HEK293 (cell line): ENCODE measurements at regions not wholly inside any gene's neighbourhood (a gene's known extent, or its start where the extent isn't known, plus 50 kb on each side); places are given as distances from the start of the nearest gene placed in this dataset.

Experiments
- CTCF ChIA-PET: fragments of 350-600 bp; formaldehyde crosslinking; extraction: SDS; loops from one replicate; lab custom pipeline; 2021; ENCODE audit warnings: antibody characterized with exemption; lab: Yijun Ruan, JAX
- POLR2A ChIA-PET: fragments of 300-600 bp; formaldehyde crosslinking; extraction: SDS; loops from one replicate; lab custom pipeline; 2020; ENCODE audit warnings: antibody characterized with exemption, inconsistent platforms; lab: Yijun Ruan, JAX
- H3K27ac ChIP-seq: fragments of 200-500 bp; sonication (Bioruptor generic); 2 replicates; pipeline ENCODE4 v1.5.1; 2014; ENCODE audit warnings: low read depth, low read length, control low read depth, inconsistent platforms; ENCODE audit errors: extremely low read depth
- H3K36me3 ChIP-seq, 2 experiments: fragments of 200-500 bp in 1 of 2; sonication (Bioruptor generic) in 1 of 2; 1 replicate in 1 of 2; 2 replicates in 1 of 2; pipeline ENCODE4 v1.5.1; 2014 to 2017; ENCODE audit warnings: inconsistent platforms in 2 of 2, low read length in 2 of 2; ENCODE audit not compliant: control insufficient read depth in 2 of 2, insufficient read depth in 1 of 2
- H3K4me1 ChIP-seq: fragments of 200-500 bp; sonication (Bioruptor generic); 2 replicates; pipeline ENCODE4 v1.5.1; 2014; ENCODE audit warnings: mild to moderate bottlenecking, low read length, inconsistent platforms; ENCODE audit not compliant: control insufficient read depth, insufficient read depth
- H3K4me3 ChIP-seq: 2 replicates; pipeline ENCODE4 v1.5.1; 2011; ENCODE audit warnings: low read depth, mild to moderate bottlenecking, control low read depth, low read length, moderate library complexity
- H3K9me3 ChIP-seq: fragments of 200-500 bp; sonication (Bioruptor generic); 2 replicates; pipeline ENCODE4 v1.5.1; 2014; ENCODE audit warnings: low read depth, low read length, inconsistent platforms; ENCODE audit not compliant: control insufficient read depth, insufficient read depth
- GLIS1 ChIP-seq: fragments of 450-650 bp; formaldehyde crosslinking; IDR thresholded peaks from 2 replicates; pipeline ENCODE4 v1.5.1; 2016; ENCODE audit warnings: missing biosample characterization, missing genetic modification characterization
- MYNN ChIP-seq: fragments of 450-650 bp; formaldehyde crosslinking; IDR thresholded peaks from 2 replicates; pipeline ENCODE4 v1.5.1; 2016; ENCODE audit warnings: missing biosample characterization, missing genetic modification characterization, borderline replicate concordance
- TRIM28 ChIP-seq: IDR thresholded peaks from 2 replicates; pipeline ENCODE4 v1.6.1; 2011; ENCODE audit warnings: low read length, control low read depth, borderline replicate concordance
- ZBTB48 ChIP-seq: fragments of 450-650 bp; formaldehyde crosslinking; IDR thresholded peaks from 2 replicates; pipeline ENCODE4 v1.5.1; 2016; ENCODE audit warnings: missing biosample characterization, missing genetic modification characterization
- ZNF10 ChIP-seq: fragments of 450-650 bp; formaldehyde crosslinking; IDR thresholded peaks from 2 replicates; pipeline ENCODE4 v1.5.1; 2017; ENCODE audit warnings: missing biosample characterization, missing genetic modification characterization
- ZNF133 ChIP-seq: fragments of 450-650 bp; formaldehyde crosslinking; IDR thresholded peaks from 2 replicates; pipeline ENCODE4 v1.5.1; 2016; ENCODE audit warnings: missing biosample characterization, missing genetic modification characterization
- ZNF146 ChIP-seq: fragments of 450-650 bp; formaldehyde crosslinking; IDR thresholded peaks from 2 replicates; pipeline ENCODE4 v1.5.1; 2016; ENCODE audit warnings: missing biosample characterization, missing genetic modification characterization
- ZNF416 ChIP-seq: fragments of 450-650 bp; formaldehyde crosslinking; IDR thresholded peaks from 2 replicates; pipeline ENCODE4 v1.5.1; 2016; ENCODE audit warnings: missing biosample characterization, missing genetic modification characterization
- ZNF514 ChIP-seq: fragments of 450-650 bp; formaldehyde crosslinking; IDR thresholded peaks from 2 replicates; pipeline ENCODE4 v1.5.1; 2016; ENCODE audit warnings: missing biosample characterization, missing genetic modification characterization
- ZNF664 ChIP-seq: fragments of 450-650 bp; formaldehyde crosslinking; IDR thresholded peaks from 2 replicates; pipeline ENCODE4 v1.5.1; 2016; ENCODE audit warnings: missing biosample characterization, missing genetic modification characterization
- ZNF670 ChIP-seq: fragments of 450-650 bp; formaldehyde crosslinking; IDR thresholded peaks from 2 replicates; pipeline ENCODE4 v1.5.1; 2016; ENCODE audit warnings: missing biosample characterization, missing genetic modification characterization, low read depth
- ZNF791 ChIP-seq: fragments of 450-650 bp; formaldehyde crosslinking; IDR thresholded peaks from 2 replicates; pipeline ENCODE4 v1.5.1; 2016; ENCODE audit warnings: missing biosample characterization, missing genetic modification characterization
- ZNF837 ChIP-seq: fragments of 450-650 bp; formaldehyde crosslinking; IDR thresholded peaks from 2 replicates; pipeline ENCODE4 v1.5.1; 2016; ENCODE audit warnings: missing biosample characterization, missing genetic modification characterization
- ZNF843 ChIP-seq: fragments of 450-650 bp; formaldehyde crosslinking; IDR thresholded peaks from 2 replicates; pipeline ENCODE4 v1.5.1; 2016; ENCODE audit warnings: missing biosample characterization, missing genetic modification characterization
- TF ChIP-seq, protein P1 (sequence below): fragments of 450-650 bp; formaldehyde crosslinking; IDR thresholded peaks from 2 replicates; pipeline ENCODE4 v1.5.1; 2016; ENCODE audit warnings: missing biosample characterization, missing genetic modification characterization
- TF ChIP-seq, protein P2 (sequence below): fragments of 450-650 bp; formaldehyde crosslinking; IDR thresholded peaks from 2 replicates; pipeline ENCODE4 v1.5.1; 2016; ENCODE audit warnings: missing biosample characterization, missing genetic modification characterization, low read depth
- TF ChIP-seq, protein P3 (sequence below): fragments of 450-650 bp; formaldehyde crosslinking; IDR thresholded peaks from 2 replicates; pipeline ENCODE4 v1.5.1; 2016; ENCODE audit warnings: missing biosample characterization, missing genetic modification characterization
- TF ChIP-seq, protein P4 (sequence below): sonication (generic); formaldehyde crosslinking; IDR thresholded peaks from 2 replicates; pipeline ENCODE4 v1.8.1; 2022; ENCODE audit warnings: mild to moderate bottlenecking, moderate library complexity, missing genetic modification reagents

DNA sequence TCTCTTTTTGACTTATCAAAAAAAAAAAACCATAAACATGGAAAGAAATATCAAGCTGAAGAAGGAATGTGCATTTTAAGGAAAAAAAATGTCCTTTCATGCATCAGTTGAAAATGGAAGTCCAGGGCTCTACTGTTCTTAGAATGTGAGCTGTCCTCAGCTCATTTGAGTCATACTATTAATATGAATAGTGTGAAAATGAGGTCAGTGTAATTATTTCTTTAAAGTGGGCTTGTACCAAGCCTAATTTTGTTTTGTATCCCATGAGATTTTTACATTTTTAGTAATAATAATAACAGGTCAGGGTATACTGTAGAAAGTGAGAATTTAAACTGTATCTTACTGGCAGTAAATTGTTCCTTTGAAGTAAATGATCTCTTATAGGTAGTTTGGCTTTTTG, 148.5 kb downstream of the NAA11 start (continued):
- TF ChIP-seq, protein P1, sequence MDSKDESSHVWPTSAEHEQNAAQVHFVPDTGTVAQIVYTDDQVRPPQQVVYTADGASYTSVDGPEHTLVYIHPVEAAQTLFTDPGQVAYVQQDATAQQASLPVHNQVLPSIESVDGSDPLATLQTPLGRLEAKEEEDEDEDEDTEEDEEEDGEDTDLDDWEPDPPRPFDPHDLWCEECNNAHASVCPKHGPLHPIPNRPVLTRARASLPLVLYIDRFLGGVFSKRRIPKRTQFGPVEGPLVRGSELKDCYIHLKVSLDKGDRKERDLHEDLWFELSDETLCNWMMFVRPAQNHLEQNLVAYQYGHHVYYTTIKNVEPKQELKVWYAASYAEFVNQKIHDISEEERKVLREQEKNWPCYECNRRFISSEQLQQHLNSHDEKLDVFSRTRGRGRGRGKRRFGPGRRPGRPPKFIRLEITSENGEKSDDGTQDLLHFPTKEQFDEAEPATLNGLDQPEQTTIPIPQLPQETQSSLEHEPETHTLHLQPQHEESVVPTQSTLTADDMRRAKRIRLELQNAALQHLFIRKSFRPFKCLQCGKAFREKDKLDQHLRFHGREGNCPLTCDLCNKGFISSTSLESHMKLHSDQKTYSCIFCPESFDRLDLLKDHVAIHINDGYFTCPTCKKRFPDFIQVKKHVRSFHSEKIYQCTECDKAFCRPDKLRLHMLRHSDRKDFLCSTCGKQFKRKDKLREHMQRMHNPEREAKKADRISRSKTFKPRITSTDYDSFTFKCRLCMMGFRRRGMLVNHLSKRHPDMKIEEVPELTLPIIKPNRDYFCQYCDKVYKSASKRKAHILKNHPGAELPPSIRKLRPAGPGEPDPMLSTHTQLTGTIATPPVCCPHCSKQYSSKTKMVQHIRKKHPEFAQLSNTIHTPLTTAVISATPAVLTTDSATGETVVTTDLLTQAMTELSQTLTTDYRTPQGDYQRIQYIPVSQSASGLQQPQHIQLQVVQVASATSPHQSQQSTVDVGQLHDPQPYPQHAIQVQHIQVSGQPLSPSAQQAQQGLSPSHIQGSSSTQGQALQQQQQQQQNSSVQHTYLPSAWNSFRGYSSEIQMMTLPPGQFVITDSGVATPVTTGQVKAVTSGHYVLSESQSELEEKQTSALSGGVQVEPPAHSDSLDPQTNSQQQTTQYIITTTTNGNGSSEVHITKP (tag by site-specific recombination): no peak
- TF ChIP-seq, protein P2, sequence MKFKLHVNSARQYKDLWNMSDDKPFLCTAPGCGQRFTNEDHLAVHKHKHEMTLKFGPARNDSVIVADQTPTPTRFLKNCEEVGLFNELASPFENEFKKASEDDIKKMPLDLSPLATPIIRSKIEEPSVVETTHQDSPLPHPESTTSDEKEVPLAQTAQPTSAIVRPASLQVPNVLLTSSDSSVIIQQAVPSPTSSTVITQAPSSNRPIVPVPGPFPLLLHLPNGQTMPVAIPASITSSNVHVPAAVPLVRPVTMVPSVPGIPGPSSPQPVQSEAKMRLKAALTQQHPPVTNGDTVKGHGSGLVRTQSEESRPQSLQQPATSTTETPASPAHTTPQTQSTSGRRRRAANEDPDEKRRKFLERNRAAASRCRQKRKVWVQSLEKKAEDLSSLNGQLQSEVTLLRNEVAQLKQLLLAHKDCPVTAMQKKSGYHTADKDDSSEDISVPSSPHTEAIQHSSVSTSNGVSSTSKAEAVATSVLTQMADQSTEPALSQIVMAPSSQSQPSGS (tag by site-specific recombination): no peak
- no peak for TF ChIP-seq ZNF514 (tag by site-specific recombination)
- TF ChIP-seq ZBTB48 (tag by site-specific recombination): no peak
- TF ChIP-seq, protein P3, sequence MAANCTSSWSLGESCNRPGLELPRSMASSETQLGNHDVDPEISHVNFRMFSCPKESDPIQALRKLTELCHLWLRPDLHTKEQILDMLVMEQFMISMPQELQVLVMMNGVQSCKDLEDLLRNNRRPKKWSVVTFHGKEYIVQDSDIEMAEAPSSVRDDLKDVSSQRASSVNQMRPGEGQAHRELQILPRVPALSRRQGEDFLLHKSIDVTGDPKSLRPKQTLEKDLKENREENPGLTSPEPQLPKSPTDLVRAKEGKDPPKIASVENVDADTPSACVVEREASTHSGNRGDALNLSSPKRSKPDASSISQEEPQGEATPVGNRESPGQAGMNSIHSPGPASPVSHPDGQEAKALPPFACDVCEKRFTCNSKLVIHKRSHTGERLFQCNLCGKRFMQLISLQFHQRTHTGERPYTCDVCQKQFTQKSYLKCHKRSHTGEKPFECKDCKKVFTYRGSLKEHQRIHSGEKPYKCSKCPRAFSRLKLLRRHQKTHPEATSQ: no peak
- no peak for TF ChIP-seq ZNF416 (tag by site-specific recombination)

DNA sequence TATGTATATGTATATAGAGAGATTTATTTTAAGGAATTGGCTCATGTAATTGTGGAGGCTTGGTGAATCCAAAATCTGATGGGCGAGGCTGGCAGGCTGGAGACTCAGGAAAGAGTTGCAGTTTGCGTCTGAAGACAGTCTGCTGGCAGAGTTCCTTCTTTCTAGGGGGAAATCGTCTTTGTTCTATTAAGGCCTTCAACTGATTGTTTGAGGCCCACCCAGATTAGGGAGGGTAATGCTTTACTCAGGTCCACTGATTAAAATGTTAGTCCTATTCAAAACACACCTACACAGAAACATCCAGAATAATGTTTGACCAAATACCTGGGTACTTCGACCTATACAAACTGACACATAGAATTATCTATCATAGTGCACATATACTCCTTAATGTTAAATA, 149.5 kb downstream of the NAA11 start:
- CTCF ChIA-PET: no interaction called here
- H3K9me3 ChIP-seq: no peaks in the 10 kb centered on the region
- no peaks in the 10 kb centered on the region for H3K4me1 ChIP-seq
- POLR2A ChIA-PET: no interaction called here
- no peaks in the 10 kb centered on the region for H3K36me3 ChIP-seq
- H3K27ac ChIP-seq: no peak overlapping the region
- TF ChIP-seq ZNF10 (tag by site-specific recombination): peak; percentile 82
- no peak for TF ChIP-seq ZNF670 (tag by site-specific recombination)
- no peak overlapping the region for H3K4me3 ChIP-seq

DNA sequence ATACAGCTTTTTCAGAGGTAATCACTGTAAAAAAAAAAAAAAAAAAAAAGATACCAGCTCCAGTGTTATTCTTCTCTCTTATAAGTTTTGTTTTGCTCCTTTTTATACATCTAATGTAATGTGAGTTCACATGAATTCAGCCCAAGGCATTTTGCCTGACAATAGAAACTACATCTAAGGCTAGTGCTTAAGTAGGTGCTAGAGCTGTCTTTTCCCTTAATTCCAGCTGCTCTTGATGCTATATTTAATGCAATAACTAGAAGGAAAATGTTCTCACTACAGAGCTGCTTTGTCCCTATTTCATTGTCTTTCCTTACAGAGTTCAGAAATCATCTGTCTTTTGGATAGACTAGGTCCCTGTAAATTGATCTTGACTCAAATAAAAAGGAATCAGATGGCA, 150.1 kb downstream of the NAA11 start:
- POLR2A ChIA-PET: no interaction called here
- CTCF ChIA-PET: no interaction called here
- no peak overlapping the region for H3K27ac ChIP-seq

DNA sequence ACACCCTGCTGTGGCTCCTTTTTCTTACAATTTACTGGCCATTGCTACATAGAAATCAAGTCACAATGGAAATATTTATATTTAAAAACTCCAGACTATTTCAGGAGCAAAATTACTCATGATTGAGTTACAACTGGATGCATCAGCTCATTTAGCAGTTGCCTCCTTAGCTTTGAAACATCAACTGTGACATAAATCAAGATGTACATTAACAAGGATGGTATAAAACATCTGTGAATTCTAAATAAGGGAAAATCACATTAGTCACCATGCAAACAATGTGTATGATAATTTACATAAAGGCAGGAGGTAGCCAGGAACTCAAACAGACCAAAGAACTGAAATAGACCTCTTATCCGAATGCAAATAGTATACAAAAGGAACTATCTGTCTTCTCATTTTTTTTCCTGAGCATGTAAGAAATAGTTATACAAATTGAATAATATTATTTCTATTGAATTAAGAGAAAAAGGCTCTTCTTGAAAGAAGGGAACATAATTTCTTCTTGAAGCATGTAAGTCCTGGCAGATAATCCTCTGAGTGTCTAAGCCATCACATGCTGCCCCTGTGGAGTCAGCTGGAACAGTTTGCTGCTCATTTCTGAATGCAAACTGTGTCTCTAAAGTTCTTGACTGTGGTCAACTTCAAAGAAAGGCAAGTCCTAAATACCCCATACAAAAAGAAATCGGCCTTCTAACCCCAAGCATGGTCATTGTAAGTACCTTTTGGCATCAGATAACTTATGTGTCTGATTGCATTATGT, 151.2 kb downstream of the NAA11 start:
- no peaks in the 10 kb centered on the region for H3K4me1 ChIP-seq
- H3K36me3 ChIP-seq: no peaks in the 10 kb centered on the region
- no peak overlapping the region for H3K27ac ChIP-seq
- H3K9me3 ChIP-seq: no peaks in the 10 kb centered on the region
- POLR2A ChIA-PET: no interaction called here
- CTCF ChIA-PET: no interaction called here
- no peak overlapping the region for H3K4me3 ChIP-seq
- no peak for TF ChIP-seq TRIM28
- no peak for TF ChIP-seq ZNF791 (tag by site-specific recombination)
- TF ChIP-seq ZNF133 (tag by site-specific recombination): no peak
- no peak for TF ChIP-seq ZNF843 (tag by site-specific recombination)
- no peak for TF ChIP-seq ZNF146 (tag by site-specific recombination)
- no peak for TF ChIP-seq ZNF837 (tag by site-specific recombination)

More for the DNA sequence above, 150.1 kb downstream of the NAA11 start:
- Histone ChIP-seq H3K36me3 (no peaks in the 10 kb centered on the region), H3K9me3 (no peaks in the 10 kb centered on the region), H3K4me3 (no peak overlapping the region), H3K4me1 (no peaks in the 10 kb centered on the region)
- TF ChIP-seq ZNF664 (no peak), MYNN (no peak), GLIS1 (no peak)
- TF ChIP-seq, protein P4, sequence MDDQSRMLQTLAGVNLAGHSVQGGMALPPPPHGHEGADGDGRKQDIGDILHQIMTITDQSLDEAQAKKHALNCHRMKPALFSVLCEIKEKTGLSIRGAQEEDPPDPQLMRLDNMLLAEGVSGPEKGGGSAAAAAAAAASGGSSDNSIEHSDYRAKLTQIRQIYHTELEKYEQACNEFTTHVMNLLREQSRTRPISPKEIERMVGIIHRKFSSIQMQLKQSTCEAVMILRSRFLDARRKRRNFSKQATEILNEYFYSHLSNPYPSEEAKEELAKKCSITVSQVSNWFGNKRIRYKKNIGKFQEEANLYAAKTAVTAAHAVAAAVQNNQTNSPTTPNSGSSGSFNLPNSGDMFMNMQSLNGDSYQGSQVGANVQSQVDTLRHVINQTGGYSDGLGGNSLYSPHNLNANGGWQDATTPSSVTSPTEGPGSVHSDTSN (CRISPR knock-in tag): no peak
